GM19395 (cell line): ENCODE measurements at regions not wholly inside any gene's neighbourhood (a gene's known extent, or its start where the extent isn't known, plus 50 kb on each side); places are given as distances from the start of the nearest gene placed in this dataset.

ENCODE experiments used
- ATAC-seq: cut with Tn5 transposase; IDR thresholded peaks from one replicate; pipeline ENCODE4 v1.9.1; 2021; ENCODE audit warnings: mild to moderate bottlenecking, moderate library complexity; ENCODE audit not compliant: unreplicated experiment

GRCh38 chr11:133697603-133698180, 147.6 kb downstream of the SPATA19 start:
- ATAC-seq = no peak

- no peak for ATAC-seq
Measured at GRCh38 chr11:133697161-133697560, 148.2 kb downstream of the SPATA19 start.

GRCh38 chr11:133695387-133695786, 149.9 kb downstream of the SPATA19 start:
- ATAC-seq = no peak

- ATAC-seq = no peak
Measured at GRCh38 chr11:133694701-133695100, 150.6 kb downstream of the SPATA19 start.

DNA sequence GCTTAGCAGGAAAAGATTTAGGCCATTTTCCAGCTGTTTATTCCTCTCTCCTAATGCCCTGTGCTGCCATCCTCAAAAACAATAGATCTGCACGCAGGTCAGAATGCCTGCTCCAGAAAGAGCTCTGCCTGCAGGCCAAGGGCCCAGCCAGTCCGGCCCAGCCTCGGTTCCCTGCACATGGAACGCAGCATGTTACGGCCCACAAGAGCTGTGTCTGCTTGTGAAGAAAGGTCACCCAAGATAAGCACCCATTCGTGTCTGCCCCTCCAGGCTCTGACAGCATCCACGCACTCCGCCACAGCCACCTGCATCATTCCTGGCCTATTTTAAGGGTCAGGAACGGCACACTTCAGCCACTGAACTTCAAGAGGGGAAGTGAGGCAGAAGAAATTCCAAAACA, 152.2 kb downstream of the SPATA19 start:
- ATAC-seq = no peak

- ATAC-seq = no peak
Measured at GRCh38 chr11:133692126-133692934, 153.0 kb downstream of the SPATA19 start.

DNA sequence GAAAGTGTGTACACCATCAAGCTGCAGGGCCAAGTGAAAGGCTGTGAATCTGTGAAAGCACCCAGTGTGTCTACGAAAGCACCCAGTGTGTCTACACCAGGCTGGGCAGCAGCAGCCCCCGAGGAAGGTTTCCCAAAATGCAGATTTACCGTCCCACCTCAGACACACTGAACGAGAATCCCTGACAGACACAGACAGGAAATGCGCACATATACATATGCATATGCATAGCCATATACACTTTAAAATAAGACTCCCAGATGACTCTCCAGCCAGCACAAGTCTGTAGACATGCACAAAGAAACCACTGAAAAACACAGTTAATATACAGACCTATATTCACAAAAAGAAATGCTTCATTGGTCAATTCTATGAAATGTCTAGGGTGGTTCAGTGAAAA, 155.5 kb upstream of the OPCML start:
- ATAC-seq = no peak

GRCh38 chr11:133681901-133682300, 149.6 kb upstream of the OPCML start:
- no peak for ATAC-seq

GRCh38 chr11:133679896-133680295, 147.6 kb upstream of the OPCML start:
- no peak for ATAC-seq

- ATAC-seq = no peak
Measured at GRCh38 chr11:133678191-133678590, 145.9 kb upstream of the OPCML start.

- no peak for ATAC-seq
Measured at GRCh38 chr11:133677387-133677786, 145.1 kb upstream of the OPCML start.

DNA sequence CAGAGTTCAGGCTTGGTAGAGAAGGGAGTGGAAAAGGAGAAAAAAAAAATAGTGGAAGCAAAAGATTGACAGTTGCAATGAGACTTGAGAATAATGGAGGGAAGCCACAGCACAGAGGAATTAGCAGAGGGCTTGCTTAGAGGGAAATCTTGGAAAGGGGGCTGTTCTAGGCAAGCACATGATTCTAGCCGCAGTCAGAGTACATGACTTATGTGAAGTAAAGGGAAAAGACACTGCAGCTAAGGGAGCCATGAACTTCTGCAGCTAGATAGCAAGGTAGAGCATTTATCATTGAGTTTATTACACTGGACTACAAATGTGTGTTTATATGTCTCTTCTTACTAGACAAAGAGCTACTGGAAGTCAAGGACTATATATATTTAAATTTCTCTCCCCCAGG, 144.0 kb upstream of the OPCML start:
- no peak for ATAC-seq

GRCh38 chr11:133669371-133670053, 137.2 kb upstream of the OPCML start:
- no peak for ATAC-seq

DNA sequence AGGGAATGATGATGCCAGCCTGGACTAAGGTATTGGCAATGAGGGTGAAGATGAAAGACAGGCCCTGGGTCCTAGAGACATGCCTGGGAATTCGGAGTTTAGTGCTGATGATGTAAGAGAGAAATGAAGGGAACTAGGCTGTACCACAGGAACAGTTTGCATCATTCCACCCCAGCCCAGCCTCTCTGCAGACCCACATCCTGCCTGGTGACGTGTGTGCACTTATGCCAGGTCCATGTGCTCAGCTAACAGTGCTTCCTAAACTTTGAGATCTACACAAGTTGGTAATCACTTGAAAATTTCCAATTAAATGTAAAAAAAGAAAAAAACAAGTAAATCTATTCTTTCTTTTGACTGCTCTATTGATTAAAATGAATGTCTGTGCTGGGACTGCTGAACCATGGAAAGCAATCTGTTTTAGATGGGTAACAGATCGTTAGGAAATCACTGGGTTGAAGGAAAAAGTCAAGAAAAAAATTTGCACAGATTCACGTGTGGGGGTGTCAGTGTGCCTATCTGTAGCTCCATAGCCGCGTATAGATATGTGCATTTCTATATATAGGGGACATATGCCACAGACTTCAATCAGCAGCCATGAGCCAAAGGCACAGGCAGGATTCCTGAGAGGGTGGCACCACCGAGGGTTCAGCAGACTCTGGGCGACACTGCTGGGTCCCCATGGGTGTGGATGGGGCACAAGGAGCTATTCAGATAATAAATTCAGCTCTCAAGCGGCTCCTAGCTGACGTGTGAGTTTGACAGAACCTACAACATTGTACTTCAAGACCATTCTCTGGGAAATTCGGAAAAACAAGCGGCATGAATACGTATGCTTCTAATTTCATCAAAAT, 131.1 kb upstream of the OPCML start:
- ATAC-seq = no peak

DNA sequence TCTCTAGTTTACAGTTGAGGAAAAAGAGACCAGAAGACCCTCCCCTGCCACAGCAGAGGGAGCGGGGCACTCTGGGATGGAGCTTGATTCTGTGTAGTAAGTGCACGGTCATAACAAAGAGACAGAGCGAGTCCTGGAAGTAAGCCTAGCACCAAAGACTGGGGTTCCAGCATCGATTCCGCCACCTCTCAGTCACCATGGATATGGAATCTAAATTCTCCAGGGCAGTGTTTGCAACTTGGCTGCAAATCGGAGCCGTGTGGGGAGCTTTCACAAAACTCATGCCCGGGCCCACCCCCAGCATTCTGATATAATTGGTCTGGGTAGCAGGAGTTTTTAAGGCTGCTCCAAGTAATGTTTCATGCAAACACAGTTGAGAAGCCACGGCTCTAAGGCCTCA, 129.5 kb upstream of the OPCML start:
- no peak for ATAC-seq

GRCh38 chr11:133660202-133660568, 127.9 kb upstream of the OPCML start:
- ATAC-seq = no peak

DNA sequence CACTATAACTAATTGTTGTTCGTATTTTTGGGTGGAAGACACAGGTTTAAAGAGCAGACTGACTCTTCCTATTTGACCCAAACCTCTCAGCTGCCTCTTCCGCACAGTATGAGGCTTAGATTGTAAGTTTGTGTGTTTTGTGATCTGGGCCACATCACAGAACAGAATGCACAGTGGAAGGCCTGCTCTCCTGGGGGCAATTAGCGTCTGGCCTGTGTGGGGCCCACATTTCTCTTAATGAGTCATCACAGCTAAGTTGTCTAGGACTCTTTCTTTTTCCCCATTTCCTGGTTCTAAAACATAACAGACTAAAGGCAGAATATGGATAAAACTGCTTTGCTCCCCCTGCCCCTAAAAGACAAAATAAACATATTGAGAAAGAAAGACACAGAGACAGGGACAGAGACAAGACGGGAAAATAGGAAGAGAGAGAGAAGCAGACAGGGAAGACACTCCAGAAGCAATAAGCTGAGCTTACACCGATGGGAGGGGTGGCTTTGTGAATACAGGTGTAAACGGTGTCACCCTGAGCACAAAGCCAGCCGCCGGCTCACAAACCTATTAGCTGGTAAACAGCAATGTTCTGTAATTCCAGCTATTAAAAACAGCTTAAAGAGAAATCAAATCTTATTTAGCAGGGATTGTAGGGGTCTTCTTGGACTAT, 127.4 kb upstream of the OPCML start:
- peak; percentile 80 for ATAC-seq

DNA sequence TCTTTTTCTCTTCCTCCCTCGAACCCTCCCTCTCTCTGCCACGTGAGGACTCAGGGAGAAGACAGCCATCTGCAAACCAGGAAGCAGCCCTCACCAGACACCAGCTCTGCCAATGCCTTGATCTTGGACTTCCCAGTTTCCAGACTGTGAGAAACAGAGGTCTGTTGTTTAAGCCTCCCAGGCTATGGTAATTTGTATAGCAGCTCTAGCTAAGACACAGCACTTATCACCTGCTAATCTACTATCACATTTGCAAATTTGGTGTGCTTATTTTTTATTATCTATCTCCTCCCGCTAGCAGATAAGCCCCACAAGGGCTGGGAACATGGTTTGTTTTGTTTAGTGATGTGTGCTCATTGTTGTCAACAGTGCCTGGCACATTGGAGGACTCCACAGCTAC, 124.8 kb upstream of the OPCML start:
- ATAC-seq = no peak

GRCh38 chr11:133656082-133656635, 123.9 kb upstream of the OPCML start:
- no peak for ATAC-seq

DNA sequence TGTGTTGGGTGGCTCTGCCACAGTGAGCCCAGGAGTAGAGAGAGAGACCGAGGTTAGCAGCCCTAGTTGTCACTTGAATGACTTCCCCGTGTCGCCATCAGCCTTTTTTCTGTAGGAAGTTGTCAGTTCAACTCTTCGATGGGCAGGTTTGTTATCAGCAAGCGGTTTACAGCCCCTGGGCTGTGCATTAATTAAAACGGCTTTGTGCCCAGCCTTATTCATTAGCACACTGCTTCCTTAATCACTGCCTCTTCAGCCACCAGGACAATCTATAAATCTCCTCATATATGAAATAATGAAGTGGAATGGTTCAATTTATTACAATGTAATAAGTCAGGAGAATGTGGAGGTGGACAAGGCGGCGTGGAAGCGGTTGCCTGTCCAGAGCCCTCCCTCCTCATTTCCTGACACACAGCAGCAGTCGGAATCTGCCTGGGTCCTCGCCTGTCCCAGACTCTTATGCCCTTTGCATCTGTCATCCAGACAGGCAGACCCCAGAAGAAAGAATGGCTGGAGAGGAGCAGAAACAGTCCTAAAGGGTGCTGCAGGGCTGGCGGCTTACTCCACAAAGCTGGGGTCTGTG, 122.4 kb upstream of the OPCML start:
- no peak for ATAC-seq
